SK-N-SH (cell line): ENCODE measurements at regions not wholly inside any gene's neighbourhood (a gene's known extent, or its start where the extent isn't known, plus 50 kb on each side); places are given as distances from the start of the nearest gene placed in this dataset.

ENCODE experiments used
- ELF1 ChIP-seq: IDR thresholded peaks from 2 replicates; pipeline ENCODE4 v1.4.0; 2012
- TF ChIP-seq, protein P1 (sequence below): fragments of 200-600 bp; sonication (generic); IDR thresholded peaks from 2 replicates; pipeline ENCODE4 v1.6.1; 2017; ENCODE audit warnings: antibody characterized with exemption, mild to moderate bottlenecking, moderate library complexity
- TF ChIP-seq, protein P2 (sequence below): IDR thresholded peaks from 2 replicates; pipeline ENCODE4 v1.6.1; 2012; ENCODE audit warnings: mild to moderate bottlenecking, low read depth, low read length, moderate library complexity

GRCh38 chr1:238152119-238152518, 261.4 kb upstream of the ZP4 start:
- TF ChIP-seq, protein P1, sequence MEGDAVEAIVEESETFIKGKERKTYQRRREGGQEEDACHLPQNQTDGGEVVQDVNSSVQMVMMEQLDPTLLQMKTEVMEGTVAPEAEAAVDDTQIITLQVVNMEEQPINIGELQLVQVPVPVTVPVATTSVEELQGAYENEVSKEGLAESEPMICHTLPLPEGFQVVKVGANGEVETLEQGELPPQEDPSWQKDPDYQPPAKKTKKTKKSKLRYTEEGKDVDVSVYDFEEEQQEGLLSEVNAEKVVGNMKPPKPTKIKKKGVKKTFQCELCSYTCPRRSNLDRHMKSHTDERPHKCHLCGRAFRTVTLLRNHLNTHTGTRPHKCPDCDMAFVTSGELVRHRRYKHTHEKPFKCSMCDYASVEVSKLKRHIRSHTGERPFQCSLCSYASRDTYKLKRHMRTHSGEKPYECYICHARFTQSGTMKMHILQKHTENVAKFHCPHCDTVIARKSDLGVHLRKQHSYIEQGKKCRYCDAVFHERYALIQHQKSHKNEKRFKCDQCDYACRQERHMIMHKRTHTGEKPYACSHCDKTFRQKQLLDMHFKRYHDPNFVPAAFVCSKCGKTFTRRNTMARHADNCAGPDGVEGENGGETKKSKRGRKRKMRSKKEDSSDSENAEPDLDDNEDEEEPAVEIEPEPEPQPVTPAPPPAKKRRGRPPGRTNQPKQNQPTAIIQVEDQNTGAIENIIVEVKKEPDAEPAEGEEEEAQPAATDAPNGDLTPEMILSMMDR: no peak
- no peak for TF ChIP-seq ELF1
- TF ChIP-seq, protein P2, sequence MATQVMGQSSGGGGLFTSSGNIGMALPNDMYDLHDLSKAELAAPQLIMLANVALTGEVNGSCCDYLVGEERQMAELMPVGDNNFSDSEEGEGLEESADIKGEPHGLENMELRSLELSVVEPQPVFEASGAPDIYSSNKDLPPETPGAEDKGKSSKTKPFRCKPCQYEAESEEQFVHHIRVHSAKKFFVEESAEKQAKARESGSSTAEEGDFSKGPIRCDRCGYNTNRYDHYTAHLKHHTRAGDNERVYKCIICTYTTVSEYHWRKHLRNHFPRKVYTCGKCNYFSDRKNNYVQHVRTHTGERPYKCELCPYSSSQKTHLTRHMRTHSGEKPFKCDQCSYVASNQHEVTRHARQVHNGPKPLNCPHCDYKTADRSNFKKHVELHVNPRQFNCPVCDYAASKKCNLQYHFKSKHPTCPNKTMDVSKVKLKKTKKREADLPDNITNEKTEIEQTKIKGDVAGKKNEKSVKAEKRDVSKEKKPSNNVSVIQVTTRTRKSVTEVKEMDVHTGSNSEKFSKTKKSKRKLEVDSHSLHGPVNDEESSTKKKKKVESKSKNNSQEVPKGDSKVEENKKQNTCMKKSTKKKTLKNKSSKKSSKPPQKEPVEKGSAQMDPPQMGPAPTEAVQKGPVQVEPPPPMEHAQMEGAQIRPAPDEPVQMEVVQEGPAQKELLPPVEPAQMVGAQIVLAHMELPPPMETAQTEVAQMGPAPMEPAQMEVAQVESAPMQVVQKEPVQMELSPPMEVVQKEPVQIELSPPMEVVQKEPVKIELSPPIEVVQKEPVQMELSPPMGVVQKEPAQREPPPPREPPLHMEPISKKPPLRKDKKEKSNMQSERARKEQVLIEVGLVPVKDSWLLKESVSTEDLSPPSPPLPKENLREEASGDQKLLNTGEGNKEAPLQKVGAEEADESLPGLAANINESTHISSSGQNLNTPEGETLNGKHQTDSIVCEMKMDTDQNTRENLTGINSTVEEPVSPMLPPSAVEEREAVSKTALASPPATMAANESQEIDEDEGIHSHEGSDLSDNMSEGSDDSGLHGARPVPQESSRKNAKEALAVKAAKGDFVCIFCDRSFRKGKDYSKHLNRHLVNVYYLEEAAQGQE: no peak
